KMS-11 (cell line): ENCODE measurements at regions not wholly inside any gene's neighbourhood (a gene's known extent, or its start where the extent isn't known, plus 50 kb on each side); places are given as distances from the start of the nearest gene placed in this dataset.

ENCODE experiments used
- H2AFZ ChIP-seq: fragments of 200-600 bp; sonication (generic); 2 replicates; pipeline ENCODE4 v1.6.1; 2016; ENCODE audit warnings: antibody characterized with exemption, mixed run types, low read depth
- H3K27ac ChIP-seq: fragments of 200-600 bp; sonication (generic); 2 replicates; pipeline ENCODE4 v1.6.1; 2016; ENCODE audit warnings: mild to moderate bottlenecking, mixed run types
- H3K27me3 ChIP-seq: fragments of 200-600 bp; sonication (generic); 2 replicates; pipeline ENCODE4 v1.6.1; 2017; ENCODE audit warnings: mild to moderate bottlenecking, low read depth, mixed run types, moderate library complexity; ENCODE audit not compliant: insufficient read depth
- H3K36me3 ChIP-seq: fragments of 200-600 bp; sonication (generic); 2 replicates; pipeline ENCODE4 v1.6.1; 2017; ENCODE audit warnings: mild to moderate bottlenecking, mixed run types; ENCODE audit not compliant: insufficient read depth
- H3K4me1 ChIP-seq: fragments of 200-600 bp; sonication (generic); 2 replicates; pipeline ENCODE4 v1.6.1; 2016; ENCODE audit warnings: mild to moderate bottlenecking, low read depth, mixed run types; ENCODE audit not compliant: poor library complexity, severe bottlenecking
- H3K4me2 ChIP-seq: fragments of 200-600 bp; sonication (generic); 2 replicates; pipeline ENCODE4 v1.7.0; 2016; ENCODE audit warnings: mild to moderate bottlenecking, mixed run types
- H3K4me3 ChIP-seq: fragments of 200-600 bp; sonication (generic); IDR thresholded peaks from 2 replicates; pipeline ENCODE4 v1.6.1; 2017; ENCODE audit warnings: low read depth, low read length, mixed read lengths; ENCODE audit not compliant: insufficient read depth
- H3K79me2 ChIP-seq: fragments of 200-600 bp; sonication (generic); 2 replicates; pipeline ENCODE4 v1.6.1; 2016; ENCODE audit warnings: low read depth, mixed run types; ENCODE audit not compliant: insufficient read depth
- H3K9ac ChIP-seq: fragments of 200-600 bp; sonication (generic); 2 replicates; pipeline ENCODE4 v1.6.1; 2016; ENCODE audit warnings: mild to moderate bottlenecking, mixed run types
- H4K20me1 ChIP-seq: fragments of 200-600 bp; sonication (generic); 2 replicates; pipeline ENCODE4 v1.6.1; 2016; ENCODE audit warnings: mild to moderate bottlenecking, mixed run types; ENCODE audit not compliant: insufficient read depth
- TF ChIP-seq, protein P1 (sequence below): fragments of 200-600 bp; sonication (generic); conservative IDR thresholded peaks from 2 replicates; pipeline ENCODE4 v1.6.1; 2017; ENCODE audit warnings: low read depth, mild to moderate bottlenecking, antibody characterized with exemption, low read length, moderate library complexity, mixed read lengths

DNA sequence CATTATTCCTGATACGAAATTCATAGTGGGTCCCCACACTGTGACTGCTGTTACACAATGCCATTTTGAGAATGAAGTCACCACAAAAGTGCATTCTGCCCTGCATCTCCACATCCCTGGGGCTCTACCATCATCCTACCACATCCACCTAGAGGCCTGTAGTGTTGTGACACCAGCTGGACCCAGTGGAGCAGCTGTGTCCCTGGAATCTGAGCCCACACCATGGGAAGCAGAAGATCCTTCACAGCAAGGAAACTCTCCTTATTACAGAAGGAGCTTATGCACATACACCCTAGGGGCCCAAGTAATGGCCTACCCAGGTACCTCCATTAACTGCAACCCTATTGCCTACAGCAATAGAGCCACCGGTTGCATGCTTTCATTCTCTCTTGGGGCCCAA, 566.6 kb upstream of the EPHA7 start:
- H3K36me3 ChIP-seq, result no peaks in the 10 kb centered on the region
- H3K4me1 ChIP-seq, result no peaks in the 10 kb centered on the region

DNA sequence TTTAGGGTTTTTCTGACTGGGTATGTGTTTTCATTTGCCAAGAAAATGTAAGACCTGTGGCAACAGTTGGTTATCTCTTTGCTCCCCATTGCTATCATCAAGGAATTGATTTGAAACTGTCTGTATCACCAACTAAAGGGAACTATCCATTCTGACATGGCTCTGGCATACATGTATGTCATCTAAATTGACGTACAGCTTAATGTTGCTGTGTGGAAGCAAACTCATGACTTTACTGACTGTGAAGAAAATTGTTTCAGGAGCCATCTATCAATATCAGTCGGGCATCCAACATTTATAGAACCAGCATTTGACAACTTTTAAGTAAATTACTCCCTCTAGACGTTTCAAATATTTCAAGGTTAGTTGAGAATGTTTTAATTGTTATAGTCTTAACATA, 555.8 kb upstream of the EPHA7 start:
- H3K4me3 ChIP-seq, result no peak overlapping the region
- H3K9ac ChIP-seq, result no peak overlapping the region
- H3K36me3 ChIP-seq, result no peaks in the 10 kb centered on the region
- no peak overlapping the region for H2AFZ ChIP-seq
- TF ChIP-seq, protein P1, sequence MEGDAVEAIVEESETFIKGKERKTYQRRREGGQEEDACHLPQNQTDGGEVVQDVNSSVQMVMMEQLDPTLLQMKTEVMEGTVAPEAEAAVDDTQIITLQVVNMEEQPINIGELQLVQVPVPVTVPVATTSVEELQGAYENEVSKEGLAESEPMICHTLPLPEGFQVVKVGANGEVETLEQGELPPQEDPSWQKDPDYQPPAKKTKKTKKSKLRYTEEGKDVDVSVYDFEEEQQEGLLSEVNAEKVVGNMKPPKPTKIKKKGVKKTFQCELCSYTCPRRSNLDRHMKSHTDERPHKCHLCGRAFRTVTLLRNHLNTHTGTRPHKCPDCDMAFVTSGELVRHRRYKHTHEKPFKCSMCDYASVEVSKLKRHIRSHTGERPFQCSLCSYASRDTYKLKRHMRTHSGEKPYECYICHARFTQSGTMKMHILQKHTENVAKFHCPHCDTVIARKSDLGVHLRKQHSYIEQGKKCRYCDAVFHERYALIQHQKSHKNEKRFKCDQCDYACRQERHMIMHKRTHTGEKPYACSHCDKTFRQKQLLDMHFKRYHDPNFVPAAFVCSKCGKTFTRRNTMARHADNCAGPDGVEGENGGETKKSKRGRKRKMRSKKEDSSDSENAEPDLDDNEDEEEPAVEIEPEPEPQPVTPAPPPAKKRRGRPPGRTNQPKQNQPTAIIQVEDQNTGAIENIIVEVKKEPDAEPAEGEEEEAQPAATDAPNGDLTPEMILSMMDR, result no peak
- H3K27ac ChIP-seq, result no peak overlapping the region
- no peaks in the 10 kb centered on the region for H3K27me3 ChIP-seq
- H4K20me1 ChIP-seq, result no peaks in the 10 kb centered on the region
- H3K79me2 ChIP-seq, result no peaks in the 10 kb centered on the region
- H3K4me2 ChIP-seq, result no peak overlapping the region
- no peaks in the 10 kb centered on the region for H3K4me1 ChIP-seq

More for the DNA sequence above, 566.6 kb upstream of the EPHA7 start:
- TF ChIP-seq, protein P1, result no peak
- H3K79me2 ChIP-seq, result no peaks in the 10 kb centered on the region
- no peak overlapping the region for H2AFZ ChIP-seq
- no peak overlapping the region for H3K4me3 ChIP-seq
- no peak overlapping the region for H3K9ac ChIP-seq
- H4K20me1 ChIP-seq, result no peaks in the 10 kb centered on the region
- no peak overlapping the region for H3K4me2 ChIP-seq
- H3K27ac ChIP-seq, result no peak overlapping the region
- no peaks in the 10 kb centered on the region for H3K27me3 ChIP-seq

DNA sequence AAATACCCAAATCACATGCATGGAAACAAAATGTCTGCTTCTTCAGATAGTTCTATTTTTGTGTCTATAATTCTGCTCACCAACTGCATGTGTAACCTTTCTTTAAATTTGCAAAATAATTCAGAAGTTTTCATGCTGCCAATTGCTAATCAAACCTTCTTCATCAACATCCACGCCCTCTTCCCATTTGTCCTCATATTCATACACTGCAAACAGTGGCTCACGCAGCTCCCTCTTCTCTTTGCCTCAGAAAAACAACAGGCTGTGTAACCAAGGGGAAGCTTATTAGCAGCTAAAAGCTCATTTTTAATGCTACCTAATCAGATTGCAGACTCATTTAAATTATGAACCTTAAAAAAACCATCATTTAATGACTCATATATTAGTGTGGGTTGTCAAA, 555.0 kb upstream of the EPHA7 start:
- Histone ChIP-seq H3K4me1 (no peaks in the 10 kb centered on the region), H3K4me2 (no peak overlapping the region), H3K27ac (no peak overlapping the region), H3K79me2 (no peaks in the 10 kb centered on the region), H3K4me3 (no peak overlapping the region), H2AFZ (no peak overlapping the region), H3K36me3 (no peaks in the 10 kb centered on the region), H3K27me3 (no peaks in the 10 kb centered on the region), H3K9ac (no peak overlapping the region), H4K20me1 (no peaks in the 10 kb centered on the region)
- TF ChIP-seq, protein P1, result no peak

DNA sequence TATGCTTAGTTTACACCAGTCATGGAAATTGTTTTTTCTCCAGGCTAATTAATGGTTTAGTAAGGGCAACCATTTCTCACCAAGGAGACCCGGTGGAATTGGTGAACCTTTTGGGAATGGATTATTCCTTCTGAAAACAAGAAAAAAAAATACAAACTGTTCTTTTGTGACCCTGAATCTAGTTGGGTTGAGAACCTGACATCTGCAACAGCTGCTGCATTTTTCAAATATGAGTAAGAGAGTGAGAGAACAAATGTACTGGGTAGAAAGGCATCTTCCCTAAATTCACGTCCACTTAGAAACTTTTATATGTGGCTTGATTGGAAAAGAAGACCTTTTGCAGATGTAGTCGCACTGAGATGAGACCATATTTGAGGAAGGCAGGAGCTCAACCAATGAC, 553.4 kb upstream of the EPHA7 start:
- H2AFZ ChIP-seq, result no peak overlapping the region
- no peak overlapping the region for H3K4me3 ChIP-seq
- no peaks in the 10 kb centered on the region for H4K20me1 ChIP-seq
- no peaks in the 10 kb centered on the region for H3K79me2 ChIP-seq
- no peaks in the 10 kb centered on the region for H3K36me3 ChIP-seq
- TF ChIP-seq, protein P1, result no peak
- no peak overlapping the region for H3K4me2 ChIP-seq
- H3K4me1 ChIP-seq, result no peaks in the 10 kb centered on the region
- no peak overlapping the region for H3K9ac ChIP-seq
- no peaks in the 10 kb centered on the region for H3K27me3 ChIP-seq
- no peak overlapping the region for H3K27ac ChIP-seq
